DMS79 treated with DMSO at 0.1 percent for 48 hours (cell line): ENCODE measurements at regions not wholly inside any gene's neighbourhood (a gene's known extent, or its start where the extent isn't known, plus 50 kb on each side); places are given as distances from the start of the nearest gene placed in this dataset.

Experiments
- DNase-seq: peaks from one replicate; lab custom pipeline; 2025; lab: John Stamatoyannopoulos, UW

DNA sequence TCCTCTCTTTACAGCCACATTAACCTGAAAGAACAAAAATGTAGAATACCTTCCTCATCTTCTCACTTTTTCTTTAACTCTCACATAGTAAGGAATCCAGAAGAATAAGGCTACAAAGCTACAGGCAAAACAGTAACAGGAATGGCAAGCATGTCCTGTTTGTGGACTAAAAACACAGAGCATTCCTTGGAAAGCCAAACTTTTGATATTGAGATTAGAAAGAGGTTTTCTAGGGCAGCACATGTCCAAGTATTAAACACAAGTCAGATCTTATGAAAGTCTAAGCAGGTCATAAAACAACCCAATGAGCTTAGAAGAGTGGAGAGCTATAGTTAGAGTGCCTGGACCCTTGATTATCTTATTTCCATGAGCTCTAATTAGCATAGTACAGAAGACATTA lies 58.2 kb upstream of the FAM9C start:
- DNase-seq = no peak

DNA sequence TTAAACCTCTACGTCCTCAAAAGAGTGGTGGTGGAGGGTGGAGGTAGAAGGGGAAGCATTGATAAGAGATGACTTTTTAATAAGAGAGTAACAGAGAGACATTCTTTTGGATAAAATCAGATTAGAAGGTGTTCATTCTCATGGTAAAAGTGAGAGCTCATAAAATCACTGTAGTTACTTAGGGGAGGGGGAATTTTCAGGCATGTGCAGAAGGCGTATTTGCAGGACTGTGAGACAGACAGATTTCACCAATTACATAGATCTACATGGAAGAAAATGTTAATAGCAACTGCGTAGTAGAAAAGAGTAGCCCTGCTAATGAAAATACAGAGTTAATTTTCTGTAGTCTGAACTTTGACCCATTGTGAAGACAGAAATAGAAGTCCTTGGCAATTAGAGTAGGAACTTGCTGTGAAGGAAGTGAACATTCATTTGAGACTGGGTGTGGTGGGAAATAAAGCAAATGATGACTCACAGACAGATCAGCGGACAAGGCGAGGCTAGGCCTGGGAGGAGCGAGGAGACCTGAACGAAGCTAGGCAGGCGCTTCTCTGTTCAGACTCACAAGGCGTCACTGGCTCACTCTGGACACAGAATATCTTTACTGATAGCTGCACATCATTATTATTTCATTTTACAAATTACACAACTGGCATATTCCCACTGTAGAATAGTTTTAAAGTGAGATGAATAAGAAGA lies 57.2 kb upstream of the FAM9C start:
- DNase-seq = no peak

DNA sequence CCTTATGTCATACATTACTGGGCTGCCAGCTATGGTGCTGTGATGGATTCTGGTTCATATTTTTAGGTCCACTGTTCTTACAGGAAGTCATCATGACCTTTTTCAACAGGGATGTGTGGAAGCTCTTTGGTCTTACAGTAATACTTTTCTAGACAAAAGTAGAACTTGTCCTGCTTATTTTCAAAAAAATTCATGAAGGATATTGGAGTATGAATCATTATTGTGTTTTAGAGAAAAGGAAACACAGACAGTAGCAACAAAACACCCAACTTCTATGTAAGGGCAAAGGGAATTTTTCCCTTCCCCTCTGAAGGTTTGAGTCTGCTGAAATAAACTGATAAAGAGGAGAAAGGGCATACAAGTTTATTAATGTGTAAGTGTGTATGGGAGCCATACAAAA lies 54.7 kb upstream of the FAM9C start:
- no peak for DNase-seq

DNA sequence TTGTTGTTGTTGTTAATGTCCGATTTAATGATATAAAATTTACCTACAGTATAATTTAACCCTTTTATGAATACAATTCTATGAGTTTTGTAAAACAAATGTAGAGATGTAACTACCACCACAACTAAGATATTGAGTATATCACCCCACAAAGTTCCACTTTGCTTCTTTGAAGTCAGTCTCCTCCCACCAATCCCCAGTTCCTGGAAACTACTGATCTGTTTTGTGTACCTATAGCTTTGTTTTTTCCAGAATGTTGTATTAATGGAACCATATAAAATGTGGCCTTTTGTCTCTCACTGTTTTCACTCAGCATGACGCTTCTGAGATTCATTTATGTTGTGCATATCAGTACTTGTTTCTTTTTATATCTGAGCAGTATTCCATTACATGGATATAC lies 52.3 kb upstream of the FAM9C start:
- no peak for DNase-seq

DNA sequence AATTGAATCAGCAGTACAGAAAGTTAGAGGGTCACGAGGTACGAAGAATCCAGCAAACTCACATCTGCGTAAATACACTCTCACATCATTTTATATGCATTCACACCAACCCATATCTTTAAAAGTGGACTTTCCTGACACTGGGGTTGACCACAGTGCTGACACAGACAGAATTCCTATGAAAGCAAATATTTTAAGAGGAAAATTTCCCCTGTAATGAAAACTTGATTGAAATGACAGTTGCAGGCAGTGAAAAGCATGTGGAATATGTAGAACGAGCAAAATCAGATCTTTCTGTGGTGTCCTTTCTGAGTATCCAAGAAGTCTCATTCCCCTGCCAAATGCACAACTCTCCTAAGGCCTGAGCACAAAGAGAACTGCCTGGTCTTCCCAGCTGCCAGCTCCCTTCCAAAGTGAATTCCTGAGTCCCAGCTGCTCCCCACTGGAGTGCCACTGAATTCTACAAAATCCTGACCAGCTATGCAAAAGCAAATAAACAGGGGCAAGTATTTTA lies 50.5 kb upstream of the FAM9C start:
- no peak for DNase-seq

DNA sequence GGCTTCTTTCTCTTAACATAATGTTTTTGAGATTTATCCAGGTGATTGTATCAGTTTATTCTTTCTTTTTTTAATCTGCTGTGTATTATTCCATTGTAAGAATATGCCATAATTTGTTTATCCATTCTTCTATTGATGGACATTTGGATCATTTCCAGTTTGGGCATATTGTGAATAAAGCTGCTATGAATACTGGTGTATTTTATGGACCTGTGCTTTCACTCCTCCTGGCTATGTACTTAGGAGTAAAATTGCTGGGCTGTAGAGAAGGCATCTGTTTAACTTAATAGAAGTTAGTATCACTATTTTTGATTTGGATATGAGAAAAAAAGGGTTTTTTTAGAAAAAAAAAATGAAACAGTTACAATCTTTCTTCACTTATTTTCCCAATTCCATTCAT lies 50.0 kb upstream of the FAM9C start:
- DNase-seq = no peak
